ENCODE measurements at regions not wholly inside any gene's neighbourhood (a gene's known extent, or its start where the extent isn't known, plus 50 kb on each side); places are given as distances from the start of the nearest gene placed in this dataset.

DNA sequence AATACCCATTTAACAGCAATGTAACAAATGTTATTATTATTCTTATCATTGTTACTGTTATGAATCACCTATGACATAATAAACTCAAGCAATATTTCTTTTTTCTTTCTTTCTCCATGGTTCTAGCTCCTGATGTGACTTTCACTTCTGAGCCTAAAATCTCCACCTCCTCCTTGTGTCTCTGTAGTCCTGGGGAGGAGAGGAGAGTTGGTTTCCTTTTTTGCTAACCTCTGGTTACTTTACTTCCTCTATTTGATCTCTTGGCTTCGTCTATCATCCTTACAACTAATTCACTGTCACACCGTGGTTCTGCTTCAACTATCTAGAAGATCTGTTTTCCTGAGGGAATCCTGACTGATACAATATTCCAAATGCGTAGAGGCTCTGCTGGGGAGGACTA is 456.6 kb downstream of the VRK1 start:
- H3K4me1 Mint-ChIP-seq (ENCODE audit: low read depth, unreplicated experiment), result no peaks in the 10 kb centered on the region
- intact Hi-C loops (cut with micrococcal nuclease; ENCODE audit: unreplicated experiment), result no loop called here
- TF ChIP-seq, protein P1, sequence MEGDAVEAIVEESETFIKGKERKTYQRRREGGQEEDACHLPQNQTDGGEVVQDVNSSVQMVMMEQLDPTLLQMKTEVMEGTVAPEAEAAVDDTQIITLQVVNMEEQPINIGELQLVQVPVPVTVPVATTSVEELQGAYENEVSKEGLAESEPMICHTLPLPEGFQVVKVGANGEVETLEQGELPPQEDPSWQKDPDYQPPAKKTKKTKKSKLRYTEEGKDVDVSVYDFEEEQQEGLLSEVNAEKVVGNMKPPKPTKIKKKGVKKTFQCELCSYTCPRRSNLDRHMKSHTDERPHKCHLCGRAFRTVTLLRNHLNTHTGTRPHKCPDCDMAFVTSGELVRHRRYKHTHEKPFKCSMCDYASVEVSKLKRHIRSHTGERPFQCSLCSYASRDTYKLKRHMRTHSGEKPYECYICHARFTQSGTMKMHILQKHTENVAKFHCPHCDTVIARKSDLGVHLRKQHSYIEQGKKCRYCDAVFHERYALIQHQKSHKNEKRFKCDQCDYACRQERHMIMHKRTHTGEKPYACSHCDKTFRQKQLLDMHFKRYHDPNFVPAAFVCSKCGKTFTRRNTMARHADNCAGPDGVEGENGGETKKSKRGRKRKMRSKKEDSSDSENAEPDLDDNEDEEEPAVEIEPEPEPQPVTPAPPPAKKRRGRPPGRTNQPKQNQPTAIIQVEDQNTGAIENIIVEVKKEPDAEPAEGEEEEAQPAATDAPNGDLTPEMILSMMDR (IDR thresholded peaks at IDR 0.05; ENCODE audit: insufficient read depth in 1 of 2, low read depth in 1 of 2, low read length in 1 of 2, severe bottlenecking in 1 of 2, unreplicated experiment in 1 of 2), result no peak
- H3K4me3 ChIP-seq (ENCODE audit: low read depth, low read length), result no peak overlapping the region
- H3K36me3 Mint-ChIP-seq (ENCODE audit: insufficient read depth, unreplicated experiment), result no peaks in the 10 kb centered on the region
- no peak overlapping the region for H3K4me3 Mint-ChIP-seq (ENCODE audit: unreplicated experiment)
- H3K9me3 Mint-ChIP-seq (ENCODE audit: unreplicated experiment), result no peaks in the 10 kb centered on the region
- CTCF ChIA-PET, result no interaction called here
- H3K4me1 ChIP-seq, result no peaks in the 10 kb centered on the region
- H3K27ac Mint-ChIP-seq (ENCODE audit: unreplicated experiment), result no peak overlapping the region
- peaks cover 11% of the 10 kb centered on the region for H3K27me3 Mint-ChIP-seq (ENCODE audit: insufficient read depth, unreplicated experiment)
- H3K9me3 ChIP-seq, result no peaks in the 10 kb centered on the region
- DNase-seq, result no peak
- BruUV-seq (replicated peaks), result no TSS peak
- no peaks in the 10 kb centered on the region for H3K36me3 ChIP-seq (ENCODE audit: control insufficient read depth, insufficient read depth, low read length)
- H3K27me3 ChIP-seq (replicated peaks; ENCODE audit: control insufficient read depth, insufficient read depth, low read length), result no peaks in the 10 kb centered on the region
- POLR2A ChIA-PET, result no interaction called here

DNA sequence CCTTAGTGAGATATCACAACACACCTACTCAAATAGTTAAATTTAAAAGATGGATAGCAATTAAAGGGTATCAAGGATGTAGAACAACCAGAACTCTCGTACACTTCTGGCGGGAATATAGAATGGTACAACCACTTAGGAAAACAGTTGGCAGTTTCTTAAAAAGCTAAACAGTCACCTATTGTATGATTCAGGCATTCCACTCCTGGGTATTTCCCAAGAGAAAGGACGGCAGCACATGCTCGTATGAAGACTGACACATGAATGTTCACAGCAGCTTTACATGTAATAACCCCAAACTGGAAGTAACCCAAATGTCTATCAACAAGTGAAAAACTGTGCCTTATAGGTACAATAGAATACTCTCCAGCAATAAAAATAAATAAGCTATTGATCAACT is 465.2 kb downstream of the VRK1 start:
- POLR2A ChIA-PET, result no interaction called here
- no peak for DNase-seq
- Mint-ChIP-seq H3K9me3 (ENCODE audit: unreplicated experiment) (peaks cover 18% of the 10 kb centered on the region), H3K27ac (ENCODE audit: unreplicated experiment) (no peak overlapping the region), H3K27me3 (ENCODE audit: insufficient read depth, unreplicated experiment) (no peaks in the 10 kb centered on the region), H3K36me3 (ENCODE audit: insufficient read depth, unreplicated experiment) (no peaks in the 10 kb centered on the region), H3K4me3 (ENCODE audit: unreplicated experiment) (no peak overlapping the region), H3K4me1 (ENCODE audit: low read depth, unreplicated experiment) (no peaks in the 10 kb centered on the region)
- H3K9me3 ChIP-seq, result no peaks in the 10 kb centered on the region
- H3K27me3 ChIP-seq (replicated peaks; ENCODE audit: control insufficient read depth, insufficient read depth, low read length), result no peaks in the 10 kb centered on the region
- no TSS peak for BruUV-seq (replicated peaks)
- TF ChIP-seq, protein P1 (IDR thresholded peaks at IDR 0.05; ENCODE audit: insufficient read depth in 1 of 2, low read depth in 1 of 2, low read length in 1 of 2, severe bottlenecking in 1 of 2, unreplicated experiment in 1 of 2), result no peak
- intact Hi-C loops (cut with micrococcal nuclease; ENCODE audit: unreplicated experiment), result no loop called here
- no peak overlapping the region for H3K4me3 ChIP-seq (ENCODE audit: low read depth, low read length)
- no peaks in the 10 kb centered on the region for H3K36me3 ChIP-seq (ENCODE audit: control insufficient read depth, insufficient read depth, low read length)
- CTCF ChIA-PET, result no interaction called here
- no peaks in the 10 kb centered on the region for H3K4me1 ChIP-seq

DNA sequence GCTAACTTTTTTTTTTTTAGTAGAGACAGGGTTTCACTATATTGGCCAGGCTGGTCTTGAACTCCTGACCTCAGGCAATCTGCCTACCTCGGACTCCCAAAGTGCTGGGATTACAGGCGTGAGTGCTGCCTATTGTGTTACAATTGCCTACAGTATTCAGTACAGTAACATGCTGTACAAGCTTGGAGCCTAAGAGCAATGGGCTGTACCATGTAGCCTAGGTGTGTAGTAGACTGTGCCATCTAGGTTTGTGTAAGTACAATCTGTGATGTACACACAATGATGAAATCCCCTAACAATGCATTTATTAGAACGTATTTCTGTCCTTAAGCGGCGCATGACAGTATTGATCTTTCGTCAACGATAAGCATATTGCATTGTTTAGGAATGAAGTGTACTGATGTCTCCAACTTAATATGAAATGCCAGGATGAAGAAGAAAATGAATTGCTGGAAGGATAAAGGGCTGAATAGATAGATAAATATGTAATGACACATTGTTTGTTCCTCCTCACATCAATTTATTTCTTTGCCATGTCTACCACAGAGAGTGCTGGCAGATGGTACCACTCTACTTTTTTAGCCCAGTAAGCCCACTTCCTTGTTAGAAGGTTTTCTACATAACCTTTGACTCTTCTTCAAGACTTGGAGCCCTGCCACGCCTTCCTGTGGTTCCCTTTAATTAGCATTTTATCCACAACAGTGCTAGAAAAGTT is 467.5 kb downstream of the VRK1 start:
- Histone ChIP-seq H3K9me3 (no peaks in the 10 kb centered on the region), H3K4me3 (ENCODE audit: low read depth, low read length) (no peak overlapping the region), H3K36me3 (ENCODE audit: control insufficient read depth, insufficient read depth, low read length) (no peaks in the 10 kb centered on the region), H3K27me3 (replicated peaks; ENCODE audit: control insufficient read depth, insufficient read depth, low read length) (no peaks in the 10 kb centered on the region), H3K4me1 (no peaks in the 10 kb centered on the region)
- TF ChIP-seq, protein P1 (IDR thresholded peaks at IDR 0.05; ENCODE audit: insufficient read depth in 1 of 2, low read depth in 1 of 2, low read length in 1 of 2, severe bottlenecking in 1 of 2, unreplicated experiment in 1 of 2), result no peak
- DNase-seq, result no peak
- no peak overlapping the region for H3K4me3 Mint-ChIP-seq (ENCODE audit: unreplicated experiment)
- intact Hi-C loops (cut with micrococcal nuclease; ENCODE audit: unreplicated experiment), result no loop called here
- ChIA-PET POLR2A (no interaction called here), CTCF (no interaction called here)
- BruUV-seq (replicated peaks), result no TSS peak
- peaks cover 18% of the 10 kb centered on the region for H3K9me3 Mint-ChIP-seq (ENCODE audit: unreplicated experiment)
- no peaks in the 10 kb centered on the region for H3K27me3 Mint-ChIP-seq (ENCODE audit: insufficient read depth, unreplicated experiment)
- no peaks in the 10 kb centered on the region for H3K4me1 Mint-ChIP-seq (ENCODE audit: low read depth, unreplicated experiment)
- no peak overlapping the region for H3K27ac Mint-ChIP-seq (ENCODE audit: unreplicated experiment)
- no peaks in the 10 kb centered on the region for H3K36me3 Mint-ChIP-seq (ENCODE audit: insufficient read depth, unreplicated experiment)

Data from Caco-2 (cell line).